ENCODE measurements at regions not wholly inside any gene's neighbourhood (a gene's known extent, or its start where the extent isn't known, plus 50 kb on each side); places are given as distances from the start of the nearest gene placed in this dataset.

- no peak for DNase-seq (ENCODE audit: extremely low read depth, low read depth)
- no peak for TF ChIP-seq CTCF (IDR thresholded peaks at IDR 0.05; ENCODE audit: low read depth, low read length, missing control alignments)
- H3K4me3 ChIP-seq (replicated peaks; ENCODE audit: low read depth, low read length) = no peak overlapping the region
Measured at GRCh38 chr10:128998101-128998805, 468.8 kb upstream of the MGMT start.

- no peak overlapping the region for H3K4me3 ChIP-seq (replicated peaks; ENCODE audit: low read depth, low read length)
- no peak for TF ChIP-seq CTCF (IDR thresholded peaks at IDR 0.05; ENCODE audit: low read depth, low read length, missing control alignments)
- DNase-seq (ENCODE audit: extremely low read depth, low read depth) = no peak
Measured at GRCh38 chr10:129004398-129004797, 462.6 kb upstream of the MGMT start.

GRCh38 chr10:129005080-129005479 is 462.0 kb upstream of the MGMT start:
- DNase-seq (ENCODE audit: extremely low read depth, low read depth) = no peak
- no peak for TF ChIP-seq CTCF (IDR thresholded peaks at IDR 0.05; ENCODE audit: low read depth, low read length, missing control alignments)
- H3K4me3 ChIP-seq (replicated peaks; ENCODE audit: low read depth, low read length) = no peak overlapping the region

GRCh38 chr10:129005804-129006203 is 461.2 kb upstream of the MGMT start:
- TF ChIP-seq CTCF (IDR thresholded peaks at IDR 0.05; ENCODE audit: low read depth, low read length, missing control alignments) = no peak
- H3K4me3 ChIP-seq (replicated peaks; ENCODE audit: low read depth, low read length) = no peak overlapping the region
- DNase-seq (ENCODE audit: extremely low read depth, low read depth) = no peak

GRCh38 chr10:129018511-129018910 is 448.5 kb upstream of the MGMT start:
- no peak overlapping the region for H3K4me3 ChIP-seq (replicated peaks; ENCODE audit: low read depth, low read length)
- no peak for DNase-seq (ENCODE audit: extremely low read depth, low read depth)
- TF ChIP-seq CTCF (IDR thresholded peaks at IDR 0.05; ENCODE audit: low read depth, low read length, missing control alignments) = no peak

GRCh38 chr10:129020651-129021330 is 446.2 kb upstream of the MGMT start:
- TF ChIP-seq CTCF (IDR thresholded peaks at IDR 0.05; ENCODE audit: low read depth, low read length, missing control alignments) = no peak
- no peak for DNase-seq (ENCODE audit: extremely low read depth, low read depth)

More at GRCh38 chr10:129020651-129021330, 446.2 kb upstream of the MGMT start:
- no peak overlapping the region for H3K4me3 ChIP-seq (replicated peaks; ENCODE audit: low read depth, low read length)

Data from HFF-Myc (cell line).